GM18499 (cell line): ENCODE measurements at regions not wholly inside any gene's neighbourhood (a gene's known extent, or its start where the extent isn't known, plus 50 kb on each side); places are given as distances from the start of the nearest gene placed in this dataset.

Experiments
- ATAC-seq: cut with Tn5 transposase; IDR thresholded peaks from one replicate; pipeline ENCODE4 v1.9.1; 2021; ENCODE audit warnings: moderate number of reproducible peaks; ENCODE audit not compliant: insufficient read depth, unreplicated experiment

DNA sequence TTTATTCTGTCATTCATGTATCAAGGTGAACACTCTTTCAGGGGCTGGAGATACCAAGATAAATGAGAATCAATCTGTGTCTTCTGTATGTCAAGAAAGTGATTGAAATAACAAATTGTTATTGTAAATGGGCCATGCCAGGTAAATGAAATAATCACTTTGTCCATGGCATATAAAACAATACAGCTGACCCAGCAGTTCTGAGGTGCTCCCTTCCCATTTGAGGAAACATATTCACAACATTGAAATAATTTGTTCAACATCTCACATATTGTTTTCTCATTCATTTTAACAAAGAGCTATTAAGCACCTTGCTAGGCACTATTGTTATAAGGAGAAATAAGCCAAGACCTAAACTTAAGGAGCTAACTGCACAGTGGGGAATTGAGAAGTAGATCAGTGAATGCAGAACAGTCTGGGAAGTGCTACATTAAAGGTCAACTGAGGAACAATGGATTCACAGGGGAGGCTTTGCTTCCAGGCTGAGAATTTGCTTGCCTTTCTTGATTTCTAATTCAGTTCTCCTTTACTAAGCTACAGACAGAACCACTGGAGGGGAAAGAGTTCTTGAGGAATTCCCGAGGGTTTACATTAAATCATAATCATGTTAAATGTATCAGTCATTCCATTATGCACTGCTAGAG, 806.3 kb upstream of the ARPP21 start:
- no peak for ATAC-seq

DNA sequence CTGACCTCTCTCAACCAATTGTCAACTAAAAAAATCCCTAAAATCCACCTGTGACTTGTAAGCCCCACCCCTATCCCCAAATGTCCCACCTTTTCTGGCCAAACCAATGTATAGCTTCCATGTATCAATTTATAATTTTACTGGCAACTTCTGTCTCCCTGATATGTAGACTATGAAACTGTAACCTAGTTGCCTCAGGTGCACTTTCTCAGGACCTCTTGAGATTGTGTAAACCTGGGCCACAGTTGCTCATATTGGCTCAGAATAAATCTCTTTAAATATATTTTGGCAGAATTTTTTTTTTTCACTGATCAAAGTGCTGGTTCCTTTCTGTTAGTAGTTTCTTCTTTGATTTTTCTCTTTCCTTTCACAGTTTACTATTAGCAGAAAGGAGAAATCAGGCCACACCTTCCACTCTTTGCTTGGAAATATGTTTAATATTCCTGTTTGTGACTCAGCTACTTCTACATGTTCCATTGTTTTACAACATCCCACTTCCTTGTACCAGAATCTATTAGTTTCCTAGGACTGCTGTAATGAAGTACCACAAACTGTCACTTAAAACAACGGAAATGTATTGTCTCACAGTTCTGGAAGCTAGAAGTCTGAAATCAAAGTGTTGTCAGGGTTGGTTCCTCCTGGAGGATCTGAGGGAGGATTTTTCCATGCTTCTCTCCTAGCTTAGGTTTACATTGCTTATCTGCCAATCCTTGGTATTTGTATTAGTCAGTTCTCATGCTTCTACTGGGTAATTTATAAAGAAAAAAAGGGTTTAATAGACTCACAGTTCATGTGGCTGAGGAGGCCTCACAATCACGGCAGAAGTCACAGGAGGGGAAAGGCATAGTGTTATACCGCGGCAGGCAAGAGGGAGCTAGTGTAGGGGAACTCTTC, 801.2 kb upstream of the ARPP21 start:
- ATAC-seq, result no peak

DNA sequence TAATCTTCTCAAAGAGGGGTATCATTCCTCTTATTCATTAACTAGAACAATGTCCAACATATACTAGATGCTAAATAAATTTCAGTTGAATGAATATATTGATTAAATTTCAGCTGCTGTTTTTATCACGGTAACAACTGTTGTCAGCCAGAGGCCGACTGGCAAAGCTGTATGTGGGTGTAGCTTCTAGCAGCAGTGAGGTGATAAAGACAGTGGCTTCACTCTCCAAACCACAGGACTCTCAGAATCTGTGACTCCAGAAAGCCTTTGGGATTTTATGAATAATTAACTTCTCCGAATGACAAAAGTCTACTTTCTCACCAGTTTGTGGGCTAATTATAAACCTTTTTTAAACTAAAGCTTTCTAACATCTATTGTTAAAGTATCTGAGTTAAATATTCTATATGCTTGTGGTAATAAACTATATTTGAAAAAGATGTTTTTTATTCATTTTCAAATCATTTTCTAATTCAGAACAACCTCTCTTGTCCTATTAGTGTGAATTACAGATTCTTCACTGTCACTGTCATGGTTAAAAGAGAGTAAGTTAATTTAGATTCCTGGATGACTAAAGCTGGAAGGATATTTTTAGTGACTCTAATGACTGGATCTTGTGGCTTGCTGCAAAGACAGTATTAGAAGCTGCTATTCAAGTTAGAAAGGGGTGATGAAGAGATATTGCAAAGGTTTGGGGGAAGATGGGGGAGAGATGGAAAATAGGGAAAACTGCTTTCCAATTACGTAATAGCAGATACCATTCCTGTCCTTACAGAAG, 796.4 kb upstream of the ARPP21 start:
- no peak for ATAC-seq

DNA sequence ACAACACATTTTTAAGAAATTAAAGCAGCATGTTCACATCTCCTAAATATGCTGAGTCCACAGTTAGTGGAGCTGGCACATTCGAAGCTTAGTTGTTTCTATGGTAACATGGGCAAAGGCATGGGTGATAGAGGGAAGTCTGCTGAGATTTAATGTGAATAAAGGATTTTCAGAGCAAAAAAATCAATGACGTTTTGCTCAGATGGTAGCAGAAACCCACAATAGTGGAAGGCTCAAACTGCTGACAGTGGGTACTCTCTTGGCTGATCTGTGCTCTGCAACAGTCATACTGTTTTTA, 795.1 kb upstream of the ARPP21 start:
- no peak for ATAC-seq

DNA sequence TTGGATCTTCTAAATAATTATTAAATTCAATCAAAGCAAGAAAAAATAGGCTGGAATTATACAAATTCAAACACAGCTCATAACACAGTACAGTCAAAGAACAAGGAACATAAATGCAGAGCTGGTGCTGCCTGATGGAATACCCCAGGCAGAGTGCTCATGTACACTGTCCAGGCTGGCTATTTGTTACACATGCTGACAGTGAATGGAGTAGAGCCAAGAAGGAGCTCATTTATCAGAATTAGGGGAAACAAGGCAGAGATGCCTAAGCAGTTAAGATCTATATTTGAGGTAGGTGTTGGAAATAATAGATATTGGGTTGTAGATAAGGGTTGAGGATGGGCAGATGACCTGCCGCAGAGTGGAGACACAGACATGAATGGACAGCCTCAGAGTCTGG, 788.2 kb upstream of the ARPP21 start:
- no peak for ATAC-seq

DNA sequence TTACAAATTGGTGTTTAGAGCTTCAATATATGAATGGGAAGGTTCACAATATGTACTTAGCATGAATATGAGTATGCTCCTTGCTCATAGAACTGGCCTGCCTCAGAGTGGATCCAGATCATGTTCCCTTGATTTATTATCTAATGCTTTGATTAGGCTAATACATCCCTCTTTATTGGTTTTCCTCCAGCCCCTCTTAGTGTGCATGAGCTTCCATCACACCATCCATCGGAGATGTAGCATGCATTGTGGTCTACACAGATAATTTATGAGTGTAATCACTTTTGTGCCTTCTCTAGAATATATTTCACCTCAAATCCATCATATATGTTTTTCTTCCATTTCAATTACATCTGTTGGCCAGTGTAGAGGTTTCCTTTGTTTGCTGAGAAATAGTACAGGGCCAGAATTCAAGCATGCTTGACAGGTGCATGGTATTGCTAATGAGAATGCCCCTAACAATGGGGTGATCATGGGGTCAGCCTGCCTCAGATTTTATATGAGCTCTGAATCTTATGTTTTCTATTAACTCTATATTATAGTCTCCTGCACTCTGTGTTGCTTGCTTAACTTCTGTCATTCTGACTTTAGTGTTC, 786.4 kb upstream of the ARPP21 start:
- no peak for ATAC-seq

DNA sequence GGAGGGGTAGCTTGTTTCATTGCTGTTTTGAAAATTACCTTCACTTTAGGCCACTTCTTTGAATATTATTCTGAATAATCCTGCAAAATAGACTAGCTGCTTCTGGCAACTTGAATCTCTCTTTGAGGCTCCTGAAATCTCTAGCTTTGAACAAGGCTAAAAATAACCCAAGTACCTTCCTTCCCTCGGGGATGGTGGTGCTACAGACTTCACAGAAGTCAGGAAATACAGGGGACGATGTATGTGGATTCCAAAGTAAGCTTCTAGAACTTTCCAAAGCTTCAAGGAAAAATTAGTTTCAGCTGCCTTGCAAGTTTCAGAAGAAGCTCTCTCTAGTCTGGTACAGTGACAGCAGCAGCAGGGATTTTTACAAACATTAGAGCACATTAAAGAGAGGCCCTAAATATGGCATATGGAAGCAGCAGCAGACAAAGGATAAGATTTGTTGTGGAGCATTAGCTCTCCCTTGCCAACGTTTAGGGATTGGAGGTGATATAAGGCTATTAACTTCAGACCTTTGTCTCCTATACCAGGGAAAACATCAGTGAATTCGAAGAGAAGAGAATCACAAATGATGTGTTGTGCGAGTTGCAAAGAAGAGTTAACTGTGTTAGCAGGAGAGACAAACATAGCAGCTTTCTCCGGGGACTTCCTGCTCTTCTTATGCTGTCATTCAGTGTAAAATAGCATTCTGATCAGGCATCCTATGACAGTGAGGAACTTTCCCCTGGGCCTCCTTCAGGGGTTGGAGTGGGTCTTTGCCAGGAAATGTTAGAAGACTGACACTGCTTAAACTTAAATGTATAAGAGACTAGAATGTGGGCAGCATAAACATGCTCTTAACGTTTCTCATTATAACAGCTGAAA, 783.0 kb upstream of the ARPP21 start:
- no peak for ATAC-seq

DNA sequence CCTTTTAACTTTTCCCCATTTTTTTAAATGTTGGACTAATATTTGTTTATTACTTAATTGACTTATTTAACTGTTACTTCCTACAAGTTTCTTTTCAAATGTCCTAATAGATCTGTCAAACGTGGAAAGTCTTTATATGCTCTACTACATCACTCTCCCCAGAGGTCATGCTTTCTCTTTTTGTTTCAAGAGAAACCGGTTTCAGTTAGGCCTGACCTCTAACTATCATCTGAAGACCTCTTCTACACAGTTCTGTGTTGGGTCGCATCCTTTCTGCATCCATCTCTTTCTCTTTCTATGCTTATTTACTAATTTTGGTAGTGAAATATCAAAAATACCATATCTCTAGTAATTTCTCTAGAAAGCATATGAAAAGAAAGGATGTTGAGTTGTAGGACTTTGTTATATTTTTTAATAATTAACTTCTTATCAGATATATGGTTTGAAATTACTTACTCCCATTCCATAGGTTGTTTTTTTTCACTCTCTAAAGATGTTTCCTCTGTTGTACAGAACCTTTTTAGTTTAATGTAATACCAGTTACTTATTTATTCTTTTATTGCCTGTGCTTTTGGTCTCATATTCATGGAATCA, 781.2 kb upstream of the ARPP21 start:
- no peak for ATAC-seq

DNA sequence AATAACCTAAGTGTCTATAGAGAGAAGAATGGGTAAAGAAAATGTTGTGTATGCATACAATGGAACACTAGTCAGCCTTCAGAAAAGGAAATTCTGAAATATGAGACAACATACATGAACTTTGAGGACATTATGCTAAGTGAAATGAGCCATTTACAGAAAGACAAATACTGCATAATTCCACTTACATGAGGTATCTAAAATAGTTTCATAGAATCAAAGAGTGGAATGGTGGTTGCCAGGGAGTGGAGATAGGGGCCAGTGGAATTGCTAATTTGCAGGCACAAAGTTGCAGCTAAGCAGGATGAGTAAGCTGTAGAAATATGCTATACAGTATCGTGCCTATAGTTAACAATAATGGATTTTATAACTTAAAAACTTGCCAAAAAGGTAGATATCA, 779.6 kb upstream of the ARPP21 start:
- no peak for ATAC-seq

DNA sequence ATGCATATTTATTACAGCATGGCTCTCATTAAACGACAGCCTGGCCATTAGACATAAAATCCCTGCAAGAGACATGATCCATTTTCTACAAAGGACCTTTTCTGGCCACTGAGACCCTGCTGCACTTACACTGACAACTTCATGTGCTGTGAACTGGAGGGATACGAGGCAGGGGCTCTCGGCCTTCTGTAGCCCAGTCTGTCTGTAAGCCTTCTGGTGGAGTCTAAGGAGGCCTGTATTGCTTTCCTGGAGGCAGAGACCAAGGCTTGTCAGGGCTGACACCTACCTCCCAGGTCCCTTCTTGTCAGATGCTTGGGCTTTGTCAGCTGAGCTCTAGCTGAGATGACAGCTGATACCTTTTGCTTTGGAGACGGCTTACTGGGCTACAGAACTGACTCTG, 776.9 kb upstream of the ARPP21 start:
- no peak for ATAC-seq

DNA sequence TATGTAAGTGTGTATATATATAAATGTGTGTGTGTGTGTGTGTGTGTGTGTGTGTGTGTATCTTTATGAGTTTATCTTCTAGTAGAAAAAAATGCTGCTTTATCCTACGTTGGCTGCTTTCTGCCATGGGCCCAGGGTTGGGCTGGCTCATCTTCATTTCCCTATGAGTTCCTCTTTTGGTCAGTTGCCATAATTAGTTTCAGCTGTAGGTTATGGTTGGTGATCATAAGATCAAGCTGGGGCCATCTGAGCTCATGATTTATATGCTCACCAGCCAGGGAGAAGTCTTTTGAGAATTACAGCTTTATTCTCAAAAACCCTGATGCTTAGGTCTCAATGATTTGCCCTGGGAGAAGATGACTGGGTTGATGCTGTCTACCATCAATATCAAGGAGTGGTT, 775.8 kb upstream of the ARPP21 start:
- no peak for ATAC-seq

DNA sequence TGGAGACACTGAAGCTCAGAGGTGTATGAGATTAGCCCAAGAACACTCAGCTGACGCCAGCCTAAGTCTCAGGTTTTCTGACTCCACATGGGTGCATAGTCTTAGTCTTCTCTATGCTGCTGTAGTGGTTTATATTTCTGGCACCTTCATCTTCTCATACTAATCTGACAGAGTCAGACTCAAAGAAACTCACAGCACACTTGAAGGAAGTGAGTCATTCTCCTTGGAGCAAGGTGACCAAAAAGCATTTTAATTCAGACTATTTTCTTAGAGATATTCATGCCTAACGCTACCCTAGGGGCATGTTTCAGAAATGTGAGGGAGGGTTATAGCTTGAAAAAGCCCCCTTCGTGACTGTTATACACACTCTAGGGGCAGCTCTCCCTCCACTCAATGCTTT, 775.3 kb upstream of the ARPP21 start:
- no peak for ATAC-seq

DNA sequence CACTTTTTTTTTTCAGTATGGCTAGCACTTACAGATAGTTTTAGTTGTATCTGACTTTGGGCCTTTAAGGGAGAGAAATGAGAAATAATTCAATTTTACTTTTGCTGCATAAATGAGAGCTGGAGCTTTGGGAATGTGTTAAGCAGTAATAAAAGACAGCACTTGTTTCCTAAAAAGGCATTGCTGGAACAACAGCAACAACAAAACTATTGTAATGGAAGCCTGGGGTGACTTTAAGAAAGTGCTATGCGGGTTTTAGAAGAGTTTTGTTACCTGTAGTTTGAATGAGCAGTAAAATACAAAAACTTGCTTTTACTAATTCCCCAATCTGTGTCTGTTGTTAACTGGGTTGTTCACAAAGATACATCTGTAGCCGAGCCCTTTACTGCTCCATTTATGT, 774.0 kb upstream of the ARPP21 start:
- ATAC-seq, result no peak

DNA sequence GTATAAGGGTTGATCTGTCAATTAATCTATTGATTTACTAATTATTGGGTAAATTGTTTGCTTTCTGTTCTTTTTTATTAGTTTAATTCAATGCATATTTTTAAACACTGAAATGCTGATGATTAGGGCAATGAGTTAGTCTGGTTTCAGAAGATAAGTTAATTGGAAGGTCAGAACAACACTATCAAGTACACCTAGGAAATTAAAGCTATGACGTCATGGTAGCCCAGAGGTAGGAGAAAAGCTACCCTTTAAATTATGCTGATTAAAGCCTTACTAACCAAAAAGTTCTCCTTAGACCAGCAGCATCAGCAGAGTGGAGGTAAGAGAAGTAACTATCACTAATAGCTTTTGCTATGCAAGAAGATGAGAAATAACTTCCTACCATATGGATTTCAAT, 770.4 kb upstream of the ARPP21 start:
- ATAC-seq, result no peak

DNA sequence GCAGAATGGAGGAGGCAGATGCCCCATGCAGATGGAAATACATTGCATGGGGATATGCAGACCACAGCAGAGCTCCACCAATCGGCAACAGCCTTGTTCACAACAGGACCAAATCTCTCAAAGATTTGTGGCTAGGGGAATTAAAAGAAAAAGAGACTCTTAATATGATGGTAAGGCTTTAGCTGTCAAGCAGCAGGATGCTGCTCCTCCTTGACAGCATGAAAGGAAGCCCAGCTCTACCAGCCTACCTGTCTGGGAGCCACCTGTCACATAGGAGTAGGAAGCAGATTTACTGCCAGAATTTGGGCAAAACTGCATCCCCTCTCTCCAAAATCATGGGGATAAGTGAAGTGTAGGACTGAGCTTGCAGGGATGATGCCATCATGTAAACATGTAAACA, 769.6 kb upstream of the ARPP21 start:
- no peak for ATAC-seq

DNA sequence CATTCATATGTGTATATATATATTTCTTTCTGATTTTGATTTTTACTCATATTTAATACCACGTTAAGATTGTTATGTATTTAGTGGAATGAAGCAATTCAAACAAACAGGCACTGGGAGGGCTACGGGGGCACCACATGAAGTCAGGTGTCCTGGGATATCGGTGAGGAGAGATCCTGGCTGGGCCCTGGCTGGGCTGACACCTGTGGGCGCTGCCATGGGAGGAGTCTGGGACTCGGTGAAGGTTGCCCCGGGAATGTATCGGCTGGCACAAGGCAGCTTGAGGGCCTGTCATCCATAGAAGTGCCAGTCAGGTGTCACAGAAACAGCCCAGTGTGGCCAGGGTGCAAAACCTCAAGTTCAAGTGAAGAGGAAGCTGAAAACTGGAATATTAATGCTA, 766.9 kb upstream of the ARPP21 start:
- no peak for ATAC-seq

DNA sequence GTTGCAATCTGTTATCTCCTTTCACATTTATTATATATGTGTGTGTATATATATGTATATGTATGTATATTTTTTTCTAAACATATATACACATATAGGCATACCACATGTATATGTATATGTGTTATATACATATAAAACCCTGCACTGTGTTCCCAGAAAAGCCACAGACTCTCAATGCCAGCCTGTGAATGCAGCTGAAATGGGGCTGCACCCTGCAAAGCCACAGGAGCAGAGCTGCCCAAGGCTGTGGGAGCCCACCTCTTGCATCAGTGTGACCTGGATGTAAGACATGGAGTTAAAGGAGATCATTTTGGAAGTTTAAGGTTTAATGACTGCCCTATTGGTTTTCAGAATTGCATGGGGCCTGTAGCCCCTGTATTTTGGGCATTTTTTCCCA, 762.3 kb upstream of the ARPP21 start:
- ATAC-seq, result no peak

DNA sequence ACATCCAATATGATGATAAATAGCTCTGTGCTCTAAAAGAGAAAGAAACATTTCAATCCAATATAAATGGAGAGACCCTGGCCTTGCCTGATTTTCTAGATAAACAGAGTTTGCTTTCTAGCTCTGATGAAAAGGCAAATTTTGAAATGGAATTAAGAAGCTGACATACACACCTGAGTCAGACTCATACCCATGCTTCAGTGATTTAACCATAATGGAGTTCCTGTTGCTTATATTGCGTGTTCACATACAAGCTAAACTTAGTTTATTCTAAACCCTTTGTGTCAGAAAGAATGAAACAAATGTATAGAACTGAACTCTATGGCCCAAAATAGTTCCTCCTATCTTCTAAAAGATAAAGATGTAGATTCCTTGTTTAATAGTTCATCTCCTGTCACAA, 760.8 kb upstream of the ARPP21 start:
- ATAC-seq, result no peak

DNA sequence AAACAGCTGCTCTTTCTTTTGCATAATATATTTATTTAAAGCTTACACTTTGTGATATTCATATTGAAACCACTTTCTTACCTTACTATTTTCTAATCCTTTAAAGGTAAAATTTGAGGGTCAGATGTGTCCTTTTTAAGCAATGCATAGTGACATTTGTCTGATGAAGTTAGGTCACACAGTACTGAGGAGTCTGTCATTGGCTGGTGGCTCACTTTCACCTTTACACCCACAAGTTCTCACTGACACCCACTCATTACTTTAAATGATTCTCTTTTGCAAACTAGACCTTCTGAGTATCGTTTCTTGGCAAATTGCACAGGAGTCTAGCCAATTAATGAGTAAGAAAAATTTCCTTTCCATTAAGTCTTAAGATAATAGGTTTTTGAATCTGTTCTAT, 758.3 kb upstream of the ARPP21 start:
- no peak for ATAC-seq

DNA sequence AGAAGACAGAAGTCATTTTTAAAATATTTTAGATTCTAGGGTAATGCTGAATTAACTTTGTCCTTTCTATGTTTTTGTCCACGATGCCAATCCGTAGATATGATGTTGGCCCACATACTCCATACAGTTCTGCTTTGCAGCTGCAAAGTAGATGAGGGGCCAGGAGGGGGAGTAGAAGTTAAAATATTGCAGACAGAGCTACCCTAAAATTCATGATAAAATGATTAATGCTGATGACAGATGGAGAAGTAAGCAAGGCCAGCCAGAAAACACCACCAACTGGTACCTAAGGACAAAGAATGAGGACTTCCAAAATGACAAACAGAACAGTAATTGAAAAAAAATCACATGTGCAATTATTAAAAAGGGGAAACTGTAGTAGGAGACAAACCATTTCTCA, 756.6 kb upstream of the ARPP21 start:
- no peak for ATAC-seq
